Vagina (tissue), 2 donors: ENCODE measurements at regions not wholly inside any gene's neighbourhood (a gene's known extent, or its start where the extent isn't known, plus 50 kb on each side); places are given as distances from the start of the nearest gene placed in this dataset.

Source experiments
- DNase-seq, 2 donors: peaks; one replicate each; pipeline ENCODE4 v3.0.0-alpha.2; 2017; ENCODE audit errors: extremely low spot score in 2 of 2
- H3K27ac ChIP-seq: fragments of 200-600 bp; sonication (generic); one replicate; pipeline ENCODE4 v1.5.1; 2019
- H3K27me3 ChIP-seq: fragments of 200-600 bp; sonication (generic); one replicate; pipeline ENCODE4 v1.5.1; 2019
- H3K36me3 ChIP-seq, 2 donors: fragments of 200-600 bp; sonication (generic); one replicate each; pipeline ENCODE4 v1.5.1; 2017 to 2019
- H3K4me1 ChIP-seq: fragments of 200-600 bp; sonication (generic); one replicate; pipeline ENCODE4 v1.5.1; 2019
- H3K4me3 ChIP-seq, 2 donors: fragments of 200-600 bp; sonication (generic); 1 replicate in 1 of 2; 2 replicates in 1 of 2; pipeline ENCODE4 v1.5.1; 2016 to 2019
- H3K9me3 ChIP-seq: fragments of 200-600 bp; sonication (generic); one replicate; pipeline ENCODE4 v1.5.1; 2019
- POLR2A ChIP-seq, 2 donors: fragments of 450-650 bp; IDR thresholded peaks; one replicate each; pipeline ENCODE4 v1.6.1; 2017; ENCODE audit warnings: antibody characterized with exemption in 2 of 2, mild to moderate bottlenecking in 2 of 2, moderate library complexity in 2 of 2
- POLR2AphosphoS5 ChIP-seq, 2 donors: sonication (generic); formaldehyde crosslinking; IDR thresholded peaks; one replicate each; pipeline ENCODE4 v1.9.0; 2017; ENCODE audit warnings: antibody characterized with exemption in 2 of 2, mild to moderate bottlenecking in 2 of 2, low read depth in 1 of 2; ENCODE audit not compliant: insufficient read depth in 1 of 2
- intact Hi-C: fragments of 100-400 bp; cut with DNase I; formaldehyde crosslinking; loops from one replicate; pipeline ENCODE4 v1.15.1; 2023
- TF ChIP-seq, protein P1 (sequence below), 3 experiments: fragments of 450-650 bp in 2 of 3; fragments of 200-600 bp in 1 of 3; sonication (generic) in 1 of 3; IDR thresholded peaks; one replicate each; pipeline ENCODE4 v1.5.1; 2017 to 2019; ENCODE audit warnings: antibody characterized with exemption in 3 of 3, mild to moderate bottlenecking in 2 of 3, moderate library complexity in 2 of 3

DNA sequence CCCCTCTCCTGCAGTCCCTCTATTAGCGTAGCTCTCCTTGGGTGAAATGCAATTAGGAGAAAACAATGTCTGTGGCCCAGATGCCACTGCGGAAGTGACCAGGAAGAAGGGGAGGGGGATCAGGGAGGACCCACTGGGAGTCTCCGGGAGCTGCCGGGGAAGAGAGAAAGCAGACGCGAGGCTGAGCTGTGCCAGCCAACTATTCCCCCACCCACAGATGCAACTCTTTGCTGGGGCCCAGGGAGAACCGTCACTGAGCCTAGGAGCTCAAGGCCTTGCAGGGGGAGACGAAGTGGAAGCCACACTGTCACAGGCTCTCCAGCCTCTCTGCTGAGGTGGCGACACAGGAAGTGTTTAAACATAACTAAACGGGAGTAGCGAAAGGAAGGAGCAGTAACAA is 149.2 kb downstream of the BCOR start:
- intact Hi-C loops: no loop called here
- Histone ChIP-seq H3K27me3 (no peaks in the 10 kb centered on the region), H3K4me1 (no peaks in the 10 kb centered on the region), H3K36me3 (no peaks in the 10 kb centered on the region), H3K9me3 (no peaks in the 10 kb centered on the region), H3K27ac (no peak overlapping the region), H3K4me3 (no peak overlapping the region)
- DNase-seq: no peak
- TF ChIP-seq, protein P1, sequence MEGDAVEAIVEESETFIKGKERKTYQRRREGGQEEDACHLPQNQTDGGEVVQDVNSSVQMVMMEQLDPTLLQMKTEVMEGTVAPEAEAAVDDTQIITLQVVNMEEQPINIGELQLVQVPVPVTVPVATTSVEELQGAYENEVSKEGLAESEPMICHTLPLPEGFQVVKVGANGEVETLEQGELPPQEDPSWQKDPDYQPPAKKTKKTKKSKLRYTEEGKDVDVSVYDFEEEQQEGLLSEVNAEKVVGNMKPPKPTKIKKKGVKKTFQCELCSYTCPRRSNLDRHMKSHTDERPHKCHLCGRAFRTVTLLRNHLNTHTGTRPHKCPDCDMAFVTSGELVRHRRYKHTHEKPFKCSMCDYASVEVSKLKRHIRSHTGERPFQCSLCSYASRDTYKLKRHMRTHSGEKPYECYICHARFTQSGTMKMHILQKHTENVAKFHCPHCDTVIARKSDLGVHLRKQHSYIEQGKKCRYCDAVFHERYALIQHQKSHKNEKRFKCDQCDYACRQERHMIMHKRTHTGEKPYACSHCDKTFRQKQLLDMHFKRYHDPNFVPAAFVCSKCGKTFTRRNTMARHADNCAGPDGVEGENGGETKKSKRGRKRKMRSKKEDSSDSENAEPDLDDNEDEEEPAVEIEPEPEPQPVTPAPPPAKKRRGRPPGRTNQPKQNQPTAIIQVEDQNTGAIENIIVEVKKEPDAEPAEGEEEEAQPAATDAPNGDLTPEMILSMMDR (IDR thresholded peaks at IDR 0.05): no peak
- no peak for TF ChIP-seq POLR2AphosphoS5 (IDR thresholded peaks at IDR 0.05; ENCODE audit: insufficient read depth in 1 of 2, low read depth in 1 of 2)
- TF ChIP-seq POLR2A (IDR thresholded peaks at IDR 0.05): no peak

DNA sequence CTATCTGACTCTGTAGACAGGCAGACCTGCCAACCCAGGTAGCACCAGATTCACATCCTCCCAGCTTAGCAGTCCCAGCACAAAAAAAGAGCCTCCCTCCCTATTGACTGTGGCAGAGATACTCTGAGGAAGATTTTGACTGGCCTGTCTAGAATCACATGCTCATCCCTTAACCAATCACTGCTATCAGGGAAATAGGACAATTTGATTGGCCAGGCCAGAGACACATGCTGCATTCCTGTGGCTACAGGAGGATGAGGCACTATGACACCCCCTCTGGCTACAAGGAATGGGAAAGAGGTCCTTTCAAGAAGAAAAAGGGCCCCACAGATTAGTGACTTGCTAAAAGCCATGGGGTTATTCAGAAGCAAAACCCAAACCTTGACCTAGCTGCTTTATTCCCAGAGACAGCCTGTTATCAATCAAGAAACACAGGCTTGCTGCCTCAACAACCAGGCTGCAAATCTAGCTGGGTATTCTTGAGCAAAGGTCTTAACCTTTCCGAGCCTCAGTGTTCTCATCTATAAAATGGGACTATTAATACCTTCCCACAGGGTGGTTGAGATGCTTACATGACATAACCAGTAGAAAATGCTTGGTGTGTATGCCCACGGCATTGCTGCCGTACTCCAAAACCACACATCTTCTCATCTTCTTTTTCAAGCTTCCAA is 147.6 kb downstream of the BCOR start:
- TF ChIP-seq, protein P1 (IDR thresholded peaks at IDR 0.05): no peak
- TF ChIP-seq POLR2AphosphoS5 (IDR thresholded peaks at IDR 0.05; ENCODE audit: insufficient read depth in 1 of 2, low read depth in 1 of 2) (no peak), POLR2A (IDR thresholded peaks at IDR 0.05) (no peak)
- Histone ChIP-seq H3K27ac (no peak overlapping the region), H3K4me1 (no peaks in the 10 kb centered on the region), H3K36me3 (no peaks in the 10 kb centered on the region), H3K4me3 (no peak overlapping the region), H3K9me3 (no peaks in the 10 kb centered on the region), H3K27me3 (no peaks in the 10 kb centered on the region)
- intact Hi-C loops: no loop called here
- DNase-seq: no peak

DNA sequence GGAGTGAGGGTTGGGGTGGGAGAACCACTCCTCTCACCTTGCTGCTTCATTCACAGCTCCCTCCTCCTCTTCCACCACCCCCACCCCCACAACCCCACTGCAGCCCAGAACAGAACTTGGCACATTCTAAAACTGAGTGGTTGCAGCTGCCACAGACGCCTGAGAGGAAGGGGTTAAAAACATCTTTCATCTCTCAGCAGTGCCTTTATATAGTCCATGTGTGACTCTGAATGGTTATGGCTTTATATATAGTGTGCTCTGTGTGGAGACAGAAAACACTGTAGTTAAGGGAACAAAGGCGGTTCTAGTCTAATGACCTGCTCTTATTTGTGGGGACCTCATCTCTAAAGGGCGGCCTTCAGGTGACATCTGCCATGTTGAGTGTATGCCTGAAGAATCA is 144.8 kb downstream of the BCOR start:
- TF ChIP-seq POLR2AphosphoS5 (IDR thresholded peaks at IDR 0.05; ENCODE audit: insufficient read depth in 1 of 2, low read depth in 1 of 2) (no peak), POLR2A (IDR thresholded peaks at IDR 0.05) (no peak)
- TF ChIP-seq, protein P1 (IDR thresholded peaks at IDR 0.05): no peak
- Histone ChIP-seq H3K4me1 (no peaks in the 10 kb centered on the region), H3K4me3 (no peak overlapping the region), H3K27me3 (no peaks in the 10 kb centered on the region), H3K36me3 (no peaks in the 10 kb centered on the region), H3K9me3 (no peaks in the 10 kb centered on the region), H3K27ac (no peak overlapping the region)
- DNase-seq: no peak
- intact Hi-C loops: no loop called here

DNA sequence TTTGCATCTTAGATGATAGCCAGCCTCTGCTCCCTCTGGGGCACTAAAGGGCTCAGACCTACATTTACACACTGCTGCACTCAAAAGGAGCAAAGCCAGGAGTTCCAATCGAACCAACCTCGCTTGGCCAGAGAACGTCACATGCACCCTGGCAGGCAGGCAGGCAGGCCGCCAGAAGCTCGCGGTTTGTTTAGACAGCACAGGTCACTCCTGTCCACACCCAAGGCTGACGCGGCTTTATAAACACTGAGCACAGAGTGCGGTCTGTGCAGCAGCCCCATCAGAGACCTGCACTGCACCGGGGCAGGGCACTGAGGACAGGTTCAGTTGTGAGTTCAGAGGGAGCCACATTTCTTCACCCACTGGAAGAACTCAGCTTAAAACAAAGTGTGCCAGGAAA is 143.9 kb downstream of the BCOR start:
- Histone ChIP-seq H3K36me3 (no peaks in the 10 kb centered on the region), H3K27ac (no peak overlapping the region), H3K9me3 (no peaks in the 10 kb centered on the region), H3K4me1 (no peaks in the 10 kb centered on the region), H3K4me3 (no peak overlapping the region), H3K27me3 (no peaks in the 10 kb centered on the region)
- intact Hi-C loops: no loop called here
- TF ChIP-seq, protein P1 (IDR thresholded peaks at IDR 0.05): no peak
- TF ChIP-seq POLR2AphosphoS5 (IDR thresholded peaks at IDR 0.05; ENCODE audit: insufficient read depth in 1 of 2, low read depth in 1 of 2) (no peak), POLR2A (IDR thresholded peaks at IDR 0.05) (no peak)
- no peak for DNase-seq

DNA sequence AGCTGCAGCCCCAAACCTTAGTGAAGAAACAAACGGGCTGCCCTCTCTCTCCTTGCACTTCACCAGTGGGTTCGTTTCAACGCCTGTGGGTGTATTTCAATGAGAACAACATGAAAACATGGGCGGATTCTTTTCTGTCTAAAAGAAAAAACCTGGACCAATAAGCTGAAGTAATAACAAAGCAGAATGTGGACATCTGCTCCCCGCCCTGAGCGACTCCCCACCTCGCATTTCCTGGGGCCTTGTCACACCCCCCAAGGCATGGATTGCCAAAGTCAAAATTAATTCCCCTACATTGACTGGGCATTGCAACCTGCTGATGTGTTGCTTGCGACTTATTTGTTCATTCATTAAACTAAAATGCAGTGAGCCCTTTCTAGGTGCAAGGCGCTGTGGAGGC is 142.9 kb downstream of the BCOR start:
- Histone ChIP-seq H3K27ac (no peak overlapping the region), H3K27me3 (no peaks in the 10 kb centered on the region), H3K9me3 (no peaks in the 10 kb centered on the region), H3K4me1 (no peaks in the 10 kb centered on the region), H3K4me3 (no peak overlapping the region), H3K36me3 (no peaks in the 10 kb centered on the region)
- DNase-seq: no peak
- intact Hi-C loops: no loop called here
- TF ChIP-seq, protein P1 (IDR thresholded peaks at IDR 0.05): no peak
- TF ChIP-seq POLR2A (IDR thresholded peaks at IDR 0.05) (no peak), POLR2AphosphoS5 (IDR thresholded peaks at IDR 0.05; ENCODE audit: insufficient read depth in 1 of 2, low read depth in 1 of 2) (no peak)
